SK-N-SH (cell line): ENCODE measurements at regions not wholly inside any gene's neighbourhood (a gene's known extent, or its start where the extent isn't known, plus 50 kb on each side); places are given as distances from the start of the nearest gene placed in this dataset.

Experiments used
- CTCF ChIP-seq: fragments of 200-600 bp; sonication (generic); IDR thresholded peaks from 2 replicates; pipeline ENCODE4 v1.6.1; 2017; ENCODE audit warnings: antibody characterized with exemption, mild to moderate bottlenecking, moderate library complexity
- ELF1 ChIP-seq: IDR thresholded peaks from 2 replicates; pipeline ENCODE4 v1.4.0; 2012
- EP300 ChIP-seq, 2 experiments: IDR thresholded peaks; 2 replicates each; pipeline versions ENCODE4 v1.4.0 to v1.6.1; 2012; ENCODE audit warnings: borderline replicate concordance in 1 of 2, low read depth in 1 of 2, low read length in 1 of 2
- FOXM1 ChIP-seq: IDR thresholded peaks from 2 replicates; pipeline ENCODE4 v1.4.0; 2012; ENCODE audit warnings: low read depth, mild to moderate bottlenecking
- MXI1 ChIP-seq: IDR thresholded peaks from 2 replicates; pipeline ENCODE4 v1.6.1; 2012; ENCODE audit warnings: mild to moderate bottlenecking, low read depth, low read length, improper control_type of control experiment
- RAD21 ChIP-seq: IDR thresholded peaks from 2 replicates; pipeline ENCODE4 v1.6.1; 2012; ENCODE audit warnings: mild to moderate bottlenecking, low read length
- TAF1 ChIP-seq: IDR thresholded peaks from 2 replicates; pipeline ENCODE4 v1.6.1; 2012; ENCODE audit warnings: low read depth, mild to moderate bottlenecking, low read length, moderate library complexity, borderline replicate concordance
- TF ChIP-seq, protein P1 (sequence below): IDR thresholded peaks from 2 replicates; pipeline ENCODE4 v1.4.0; 2012; ENCODE audit warnings: low read depth, borderline replicate concordance

- no peak for TF ChIP-seq EP300 (IDR thresholded peaks at IDR 0.05; ENCODE audit: borderline replicate concordance in 1 of 2, low read depth in 1 of 2, low read length in 1 of 2)
- TF ChIP-seq CTCF = no peak
- TF ChIP-seq, protein P1, sequence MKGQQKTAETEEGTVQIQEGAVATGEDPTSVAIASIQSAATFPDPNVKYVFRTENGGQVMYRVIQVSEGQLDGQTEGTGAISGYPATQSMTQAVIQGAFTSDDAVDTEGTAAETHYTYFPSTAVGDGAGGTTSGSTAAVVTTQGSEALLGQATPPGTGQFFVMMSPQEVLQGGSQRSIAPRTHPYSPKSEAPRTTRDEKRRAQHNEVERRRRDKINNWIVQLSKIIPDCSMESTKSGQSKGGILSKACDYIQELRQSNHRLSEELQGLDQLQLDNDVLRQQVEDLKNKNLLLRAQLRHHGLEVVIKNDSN = no peak
- TF ChIP-seq MXI1 = no peak
- no peak for TF ChIP-seq TAF1
- TF ChIP-seq RAD21 = peak; percentile 27
- no peak for TF ChIP-seq ELF1
- no peak for TF ChIP-seq FOXM1
Measured at GRCh38 chr4:126238013-126238412, 923.3 kb downstream of the FAT4 start.
